ENCODE measurements at regions not wholly inside any gene's neighbourhood (a gene's known extent, or its start where the extent isn't known, plus 50 kb on each side); places are given as distances from the start of the nearest gene placed in this dataset.

GRCh38 chr5:92836855-92837755, 743.9 kb downstream of the NR2F1-AS1 start:
- Mint-ChIP-seq H3K36me3 (ENCODE audit: low read depth) (no peaks in the 10 kb centered on the region), H3K4me1 (no peaks in the 10 kb centered on the region), H3K9me3 (peaks cover 5% of the 10 kb centered on the region; the same call in 1 of the 3 replicates), H3K4me3 (no peak overlapping the region), H3K27ac (no peak overlapping the region), H3K27me3 (ENCODE audit: insufficient read depth, low read depth, poor library complexity) (peaks cover 2% of the 10 kb centered on the region)
- no peak overlapping the region for H3K27ac ChIP-seq (ENCODE audit: low read depth)
- H2AFZ ChIP-seq = no peak overlapping the region
- H4K20me1 ChIP-seq (replicated peaks; ENCODE audit: insufficient read depth) = no peaks in the 10 kb centered on the region
- no peaks in the 10 kb centered on the region for H3K36me3 ChIP-seq (ENCODE audit: insufficient read depth)
- no peak for DNase-seq (ENCODE audit: low spot score)
- ATAC-seq = no peak
- H3K27me3 ChIP-seq (ENCODE audit: insufficient read depth) = no peaks in the 10 kb centered on the region
- H3K4me1 ChIP-seq (ENCODE audit: insufficient read depth) = no peaks in the 10 kb centered on the region
- no peak overlapping the region for H3K4me3 ChIP-seq
- TF ChIP-seq ETS1 (IDR thresholded peaks at IDR 0.05) (no peak), ZNF114 (CRISPR knock-in tag; IDR thresholded peaks at IDR 0.05) (no peak), ZNF331 (CRISPR knock-in tag; IDR thresholded peaks at IDR 0.05; ENCODE audit: low read depth) (no peak), NANOG (IDR thresholded peaks at IDR 0.05; ENCODE audit: borderline replicate concordance) (no peak), CTCF (conservative IDR thresholded peaks at IDR 0.05; ENCODE audit: low read depth in 2 of 2) (no peak), REST (IDR thresholded peaks at IDR 0.05; ENCODE audit: unreplicated experiment) (no peak), EZH2phosphoT487 (IDR thresholded peaks at IDR 0.05; ENCODE audit: unreplicated experiment) (no peak), STAT1 (IDR thresholded peaks at IDR 0.05; ENCODE audit: unreplicated experiment) (no peak), POLR2AphosphoS5 (IDR thresholded peaks at IDR 0.05; ENCODE audit: low read depth) (no peak), JUNB (IDR thresholded peaks at IDR 0.05; ENCODE audit: unreplicated experiment) (no peak), EZH2 (IDR thresholded peaks at IDR 0.05; ENCODE audit: low read depth, unreplicated experiment) (no peak), ZNF462 (CRISPR knock-in tag; IDR thresholded peaks at IDR 0.05) (no peak), CREB1 (CRISPR knock-in tag; IDR thresholded peaks at IDR 0.05; ENCODE audit: low read depth) (no peak)
- H3K79me2 ChIP-seq (replicated peaks; ENCODE audit: insufficient read depth) = no peaks in the 10 kb centered on the region
- H3K9me2 ChIP-seq (ENCODE audit: insufficient read depth) = 0 out of 2 replicates have a peak, but pooled peaks cover 3% of the 10 kb centered on the region
- H3F3A ChIP-seq (replicated peaks; ENCODE audit: low read depth) = no peaks in the 10 kb centered on the region
- H3K4me2 ChIP-seq = no peak overlapping the region

Data from GM23338 (cell line).